Cardiac muscle cell (in vitro differentiated cells and primary cell): ENCODE measurements at regions not wholly inside any gene's neighbourhood (a gene's known extent, or its start where the extent isn't known, plus 50 kb on each side); places are given as distances from the start of the nearest gene placed in this dataset.

Experiments used
- DNase-seq, 2 donors: peaks; one replicate each; pipeline versions ENCODE4 v3.0.0 to v3.0.0-alpha.2; 2010 to 2017; ENCODE audit warnings: low read depth in 1 of 2, low spot score in 1 of 2
- H3K27ac ChIP-seq: fragments of 200-600 bp; sonication (generic); 2 replicates; pipeline ENCODE4 v1.5.1; 2016
- H3K27me3 ChIP-seq: fragments of 200-600 bp; sonication (generic); 2 replicates; pipeline ENCODE4 v1.6.0; 2016; ENCODE audit warnings: control low read depth
- H3K36me3 ChIP-seq: fragments of 200-600 bp; sonication (generic); 2 replicates; pipeline ENCODE4 v1.5.1; 2016; ENCODE audit warnings: control low read depth
- H3K4me1 ChIP-seq: fragments of 200-600 bp; sonication (generic); 2 replicates; pipeline ENCODE4 v1.8.1; 2017; ENCODE audit warnings: low read depth, mild to moderate bottlenecking, mixed run types
- H3K4me3 ChIP-seq: fragments of 200-600 bp; sonication (generic); 2 replicates; pipeline ENCODE4 v1.5.1; 2016; ENCODE audit warnings: mild to moderate bottlenecking
- H3K9me3 ChIP-seq: fragments of 200-600 bp; sonication (generic); 2 replicates; pipeline ENCODE4 v1.5.1; 2017; ENCODE audit warnings: low read depth, mild to moderate bottlenecking, control low read depth
- CTCF ChIP-seq: IDR thresholded peaks from 2 replicates; pipeline ENCODE4 v1.5.1; 2012; ENCODE audit warnings: low read depth, mild to moderate bottlenecking, low read length

- Histone ChIP-seq H3K4me1 (no peaks in the 10 kb centered on the region), H3K27me3 (no peaks in the 10 kb centered on the region), H3K4me3 (no peak overlapping the region), H3K27ac (no peak overlapping the region), H3K36me3 (no peaks in the 10 kb centered on the region), H3K9me3 (no peaks in the 10 kb centered on the region)
- no peak for DNase-seq
- no peak for TF ChIP-seq CTCF
These were observed 559.7 kb upstream of the CAMK1G start for GRCh38 chr1:209023790-209024189.

DNA sequence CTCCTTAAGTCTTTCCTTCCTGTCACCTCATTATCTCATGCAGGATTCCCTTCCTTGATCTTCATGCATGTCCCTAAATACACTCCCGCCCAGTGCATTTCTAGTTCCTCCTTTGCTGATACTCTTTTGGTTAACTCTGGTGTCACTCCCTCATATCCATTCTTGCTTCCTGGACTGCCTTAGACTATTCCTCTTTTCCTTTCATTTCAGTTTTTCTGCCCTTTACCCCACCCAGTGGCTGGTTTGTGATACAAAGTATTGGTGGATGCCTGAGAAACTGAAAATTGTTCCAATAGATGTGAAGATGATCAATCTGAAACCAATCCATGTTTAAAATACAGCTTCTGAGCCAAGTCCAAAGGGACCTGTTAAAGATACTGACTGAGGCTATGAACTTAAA lies 553.8 kb upstream of the CAMK1G start:
- Histone ChIP-seq H3K4me3 (no peak overlapping the region), H3K36me3 (no peaks in the 10 kb centered on the region), H3K27ac (no peak overlapping the region), H3K9me3 (no peaks in the 10 kb centered on the region), H3K27me3 (no peaks in the 10 kb centered on the region), H3K4me1 (no peaks in the 10 kb centered on the region)
- no peak for DNase-seq
- TF ChIP-seq CTCF: no peak

GRCh38 chr1:209030454-209031167 lies 552.9 kb upstream of the CAMK1G start:
- H3K36me3 ChIP-seq: no peaks in the 10 kb centered on the region

GRCh38 chr1:209037064-209037463 lies 546.5 kb upstream of the CAMK1G start:
- DNase-seq: no peak
- H3K27ac ChIP-seq: no peak overlapping the region
- H3K9me3 ChIP-seq: no peaks in the 10 kb centered on the region
- H3K27me3 ChIP-seq: no peaks in the 10 kb centered on the region
- no peaks in the 10 kb centered on the region for H3K36me3 ChIP-seq
- no peaks in the 10 kb centered on the region for H3K4me1 ChIP-seq
- no peak overlapping the region for H3K4me3 ChIP-seq
- TF ChIP-seq CTCF: no peak

More at GRCh38 chr1:209030454-209031167, 552.9 kb upstream of the CAMK1G start:
- H3K9me3 ChIP-seq: no peaks in the 10 kb centered on the region
- no peak overlapping the region for H3K27ac ChIP-seq
- no peak overlapping the region for H3K4me3 ChIP-seq
- TF ChIP-seq CTCF: no peak
- no peaks in the 10 kb centered on the region for H3K4me1 ChIP-seq
- DNase-seq: no peak
- H3K27me3 ChIP-seq: no peaks in the 10 kb centered on the region

DNA sequence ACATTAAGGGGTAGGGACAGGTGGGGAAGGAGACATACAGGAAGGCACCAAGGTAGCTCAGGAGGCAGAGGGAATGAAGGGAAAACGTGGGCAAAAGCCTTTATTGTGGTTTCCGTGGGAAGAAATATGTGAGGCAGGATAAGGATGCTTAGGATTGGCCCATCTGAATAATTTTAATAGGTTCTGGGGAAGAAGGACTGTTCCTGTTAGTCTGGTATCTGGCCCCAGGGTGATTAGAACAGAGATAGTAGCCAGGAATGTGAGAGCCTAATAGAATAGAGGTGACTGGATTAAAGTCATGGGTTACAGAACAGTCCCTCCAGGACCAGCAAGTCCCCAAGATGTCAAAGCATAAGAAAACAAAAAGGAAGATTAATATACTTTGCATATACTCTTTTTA lies 545.2 kb upstream of the CAMK1G start:
- Histone ChIP-seq H3K36me3 (no peaks in the 10 kb centered on the region), H3K4me1 (no peaks in the 10 kb centered on the region), H3K27ac (no peak overlapping the region), H3K4me3 (no peak overlapping the region), H3K9me3 (no peaks in the 10 kb centered on the region), H3K27me3 (no peaks in the 10 kb centered on the region)
- DNase-seq: no peak
- TF ChIP-seq CTCF: no peak
